AG08396 (cell line): ENCODE measurements at regions not wholly inside any gene's neighbourhood (a gene's known extent, or its start where the extent isn't known, plus 50 kb on each side); places are given as distances from the start of the nearest gene placed in this dataset.

Experiments used
- DNase-seq: peaks from one replicate; pipeline ENCODE4 v3.0.0; 2012; ENCODE audit warnings: low spot score, mixed read lengths

DNA sequence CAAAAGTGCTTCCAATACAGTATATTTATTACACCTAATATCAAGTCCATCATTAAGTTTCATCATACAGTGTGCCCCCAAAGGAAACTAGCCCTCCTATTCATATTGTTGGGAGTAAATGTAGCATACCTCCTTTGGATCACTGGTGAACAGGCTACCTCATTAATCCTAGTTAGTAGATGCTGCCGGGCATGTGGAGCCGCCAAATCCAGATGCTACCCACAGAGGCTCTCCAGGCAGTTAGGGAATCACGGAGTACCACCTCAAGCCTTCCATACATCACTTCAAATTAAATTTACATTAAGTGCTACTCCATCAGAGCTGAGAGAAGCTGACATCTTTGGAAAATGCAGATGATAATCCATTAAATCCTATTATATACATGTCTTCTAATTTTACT is 121.7 kb upstream of the FOXD3 start:
- no peak for DNase-seq

DNA sequence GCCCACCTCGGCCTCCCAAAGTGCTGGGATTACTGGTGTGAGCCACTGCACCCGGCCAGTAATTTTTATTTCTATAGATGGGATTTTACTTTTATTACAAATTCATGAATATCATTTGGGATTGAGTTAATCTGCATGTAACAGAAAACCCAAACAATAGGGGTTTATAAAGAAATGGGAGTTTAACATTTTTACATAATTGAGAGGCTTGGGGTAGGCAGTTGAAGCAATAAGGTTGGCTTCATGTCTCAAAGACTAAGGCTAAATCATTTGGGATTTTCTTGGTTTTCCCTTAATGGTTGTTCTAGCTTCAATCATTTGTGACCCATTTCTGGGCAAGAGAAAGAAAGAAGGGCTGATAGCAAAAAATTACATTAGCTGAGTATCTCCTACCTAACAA is 118.7 kb upstream of the FOXD3 start:
- no peak for DNase-seq

DNA sequence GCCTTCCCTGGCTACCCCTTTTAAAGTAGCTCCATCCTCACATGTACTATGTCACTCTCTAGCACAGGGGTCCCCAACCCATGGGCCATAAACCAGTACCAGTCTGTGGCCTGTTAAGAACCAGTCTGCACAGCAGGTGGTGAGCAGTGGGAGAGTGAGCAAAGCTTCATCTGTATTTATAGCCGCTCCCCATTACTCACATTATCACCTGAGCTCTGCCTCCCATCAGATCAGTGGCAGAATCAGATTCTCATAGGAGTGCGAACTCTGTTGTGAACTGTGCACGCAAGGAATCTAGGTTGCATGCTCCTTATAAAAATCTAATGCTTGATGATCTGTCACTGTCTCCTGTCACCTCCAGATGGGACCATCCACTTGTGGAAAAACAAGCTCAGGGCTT is 116.6 kb upstream of the FOXD3 start:
- no peak for DNase-seq

DNA sequence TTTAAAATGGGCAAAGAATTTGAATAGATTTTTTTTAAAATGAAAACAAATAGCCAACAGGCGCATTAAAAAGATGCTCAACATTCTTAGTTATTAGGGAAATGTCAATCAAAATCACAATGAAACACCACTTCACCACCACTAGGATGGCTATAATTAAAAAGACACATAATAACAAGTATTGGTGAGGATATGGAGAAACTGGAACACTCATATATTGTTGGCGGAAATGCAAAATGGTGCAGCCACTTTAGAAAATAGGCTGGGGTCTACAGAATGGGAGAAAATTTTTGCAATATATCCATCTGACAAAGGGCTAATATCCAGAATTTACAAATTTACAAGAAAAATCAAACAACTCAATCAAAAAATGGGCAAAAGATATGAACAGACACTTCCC is 107.8 kb upstream of the FOXD3 start:
- no peak for DNase-seq

- no peak for DNase-seq
These were observed 98.9 kb upstream of the FOXD3 start for GRCh38 chr1:63223426-63223825.

DNA sequence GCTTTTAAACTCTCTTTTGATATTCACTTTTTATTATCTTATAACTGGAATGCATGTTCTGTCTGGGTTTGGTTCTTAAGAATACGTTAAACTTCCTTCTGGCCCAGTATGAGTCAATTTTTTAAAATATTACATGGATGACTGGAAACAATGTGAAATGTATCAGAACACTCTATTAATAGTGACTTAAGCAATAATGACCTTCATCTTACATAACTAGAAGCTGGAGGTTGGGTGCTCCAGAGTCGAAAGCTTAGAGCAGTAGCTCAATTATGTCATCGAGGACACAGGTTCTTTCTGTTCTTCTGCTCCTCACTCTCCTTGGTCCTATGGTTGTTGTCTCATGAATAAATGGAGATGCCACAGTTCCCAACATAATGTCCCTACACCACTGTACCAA is 91.6 kb upstream of the FOXD3 start:
- no peak for DNase-seq

- DNase-seq, result no peak
These were observed 83.6 kb upstream of the FOXD3 start for GRCh38 chr1:63238721-63239120.

GRCh38 chr1:63245186-63245585 is 77.2 kb upstream of the FOXD3 start:
- DNase-seq, result no peak

GRCh38 chr1:63248216-63248615 is 74.2 kb upstream of the FOXD3 start:
- DNase-seq, result no peak

DNA sequence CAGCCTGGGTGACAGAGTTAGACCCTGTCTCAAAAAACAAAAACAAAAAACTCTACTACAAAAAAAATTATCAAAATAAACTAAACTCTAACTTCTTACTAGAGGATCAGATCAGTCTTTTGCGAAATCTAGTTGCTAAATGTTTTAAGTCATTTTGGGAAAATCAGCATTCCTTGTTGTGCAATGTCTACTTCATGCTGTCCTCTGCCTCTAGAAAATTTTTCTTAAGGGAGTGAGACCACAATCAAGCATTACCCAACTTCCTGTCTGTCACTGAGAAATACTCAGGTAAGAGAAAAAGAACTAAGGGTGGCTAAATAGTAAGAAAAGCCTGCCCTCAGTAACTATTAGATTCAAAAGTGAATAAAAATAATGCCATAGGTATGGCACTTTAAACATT is 67.2 kb upstream of the FOXD3 start:
- DNase-seq, result no peak

- DNase-seq, result no peak
These were observed 60.5 kb upstream of the FOXD3 start for GRCh38 chr1:63261736-63262458.

- no peak for DNase-seq
These were observed 60.0 kb upstream of the FOXD3 start for GRCh38 chr1:63262459-63262770.

DNA sequence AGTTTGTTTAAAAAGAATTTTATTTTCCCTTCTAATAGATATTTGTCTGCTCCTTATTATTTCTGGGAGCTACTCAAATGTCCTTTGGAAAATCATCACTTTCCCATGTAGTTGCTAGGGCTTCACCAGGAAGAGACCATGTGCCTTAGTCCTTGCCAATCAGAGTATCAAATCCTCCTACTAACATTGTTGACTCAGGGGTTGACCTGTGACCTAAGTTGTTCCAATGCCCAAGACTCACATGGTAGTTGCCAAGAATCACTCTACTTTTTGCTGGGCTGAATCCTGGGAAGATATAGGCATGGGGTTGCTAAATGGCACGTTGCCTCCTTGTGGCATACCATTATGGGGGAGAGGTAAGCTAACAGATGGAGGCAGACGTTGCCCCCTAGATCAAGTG is 58.2 kb upstream of the FOXD3 start:
- DNase-seq, result no peak

GRCh38 chr1:63266857-63267256 is 55.5 kb upstream of the FOXD3 start:
- DNase-seq, result no peak

- no peak for DNase-seq
These were observed 53.5 kb upstream of the FOXD3 start for GRCh38 chr1:63268876-63269275.

DNA sequence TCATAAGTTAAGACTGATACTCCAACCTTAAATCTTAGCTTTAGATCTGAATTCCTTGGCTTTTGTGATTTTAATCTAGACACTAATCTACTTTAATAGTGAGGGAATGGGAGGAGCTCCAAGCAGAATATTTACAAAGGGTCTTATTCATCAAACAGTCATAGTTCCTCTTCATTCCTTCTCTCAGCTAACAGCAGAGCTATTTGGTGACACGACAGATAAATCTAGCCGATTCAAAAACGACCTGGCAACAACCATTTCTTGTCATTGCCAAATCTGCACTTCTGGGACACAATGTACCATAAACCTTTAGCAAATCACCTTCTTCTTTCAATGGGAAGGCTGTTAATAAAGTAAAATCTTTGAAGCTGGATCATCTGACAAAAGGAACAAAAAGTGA is 52.8 kb upstream of the FOXD3 start:
- DNase-seq, result no peak
